WTC11 (cell line): ENCODE measurements at regions not wholly inside any gene's neighbourhood (a gene's known extent, or its start where the extent isn't known, plus 50 kb on each side); places are given as distances from the start of the nearest gene placed in this dataset.
"Not testable (repeated sequence)": the region's sequence is repeated elsewhere in the genome, so short reads cannot be mapped to it uniquely, and the experiment has no call there.

Source experiments
- ESRRA ChIP-seq: sonication (generic); formaldehyde crosslinking; IDR thresholded peaks from 2 replicates; pipeline ENCODE4 v1.8.1; 2022; ENCODE audit warnings: mild to moderate bottlenecking, missing genetic modification reagents, borderline replicate concordance
- GABPB1 ChIP-seq: sonication (generic); formaldehyde crosslinking; IDR thresholded peaks from 2 replicates; pipeline ENCODE4 v1.8.1; 2023; ENCODE audit warnings: mild to moderate bottlenecking, missing genetic modification reagents
- TEAD4 ChIP-seq: sonication (generic); formaldehyde crosslinking; IDR thresholded peaks from 2 replicates; pipeline ENCODE4 v1.8.0; 2022; ENCODE audit warnings: mild to moderate bottlenecking, missing genetic modification reagents
- TF ChIP-seq, protein P1 (sequence below): fragments of 200-600 bp; IDR thresholded peaks from 2 replicates; pipeline ENCODE4 v1.8.0; 2022; ENCODE audit warnings: antibody characterized with exemption
- TF ChIP-seq, protein P2 (sequence below): sonication (generic); formaldehyde crosslinking; IDR thresholded peaks from 2 replicates; pipeline ENCODE4 v1.8.1; 2022; ENCODE audit warnings: missing genetic modification reagents, borderline replicate concordance
- TF ChIP-seq, protein P3 (sequence below): sonication (generic); formaldehyde crosslinking; IDR thresholded peaks from 2 replicates; pipeline ENCODE4 v1.8.0; 2022; ENCODE audit warnings: missing genetic modification reagents
- TF ChIP-seq, protein P4 (sequence below): sonication (generic); formaldehyde crosslinking; IDR thresholded peaks from 2 replicates; pipeline ENCODE4 v1.8.1; 2023; ENCODE audit warnings: mild to moderate bottlenecking, missing genetic modification reagents, moderate library complexity
- TF ChIP-seq, protein P5 (sequence below): sonication (generic); formaldehyde crosslinking; IDR thresholded peaks from 2 replicates; pipeline ENCODE4 v1.8.0; 2022; ENCODE audit warnings: mild to moderate bottlenecking, missing genetic modification reagents
- TF ChIP-seq, protein P6 (sequence below): fragments of 250-450 bp; sonication (Bioruptor Pico); IDR thresholded peaks from 2 replicates; pipeline ENCODE4 v1.9.0; 2021; ENCODE audit warnings: mild to moderate bottlenecking

DNA sequence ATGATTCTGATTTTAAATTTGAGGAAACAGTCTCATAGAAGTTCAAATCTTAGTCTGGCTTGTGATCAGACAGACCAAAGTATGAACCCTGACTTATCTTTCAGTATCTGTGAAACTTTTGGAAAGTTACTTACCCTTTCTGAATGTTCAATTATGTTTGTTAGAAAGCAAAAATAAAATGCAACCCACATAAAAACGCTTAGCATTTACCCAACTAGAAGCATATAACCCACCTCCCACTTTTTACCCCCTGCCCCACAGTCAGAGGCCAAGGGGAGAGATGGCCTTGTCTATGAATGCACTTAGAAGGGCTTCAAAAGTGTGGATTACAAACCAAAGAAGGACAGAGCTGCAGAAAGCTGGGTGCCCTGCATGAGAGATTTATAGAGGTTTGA is 248.2 kb downstream of the SPATA31A6 start:
- TF ChIP-seq, protein P1, sequence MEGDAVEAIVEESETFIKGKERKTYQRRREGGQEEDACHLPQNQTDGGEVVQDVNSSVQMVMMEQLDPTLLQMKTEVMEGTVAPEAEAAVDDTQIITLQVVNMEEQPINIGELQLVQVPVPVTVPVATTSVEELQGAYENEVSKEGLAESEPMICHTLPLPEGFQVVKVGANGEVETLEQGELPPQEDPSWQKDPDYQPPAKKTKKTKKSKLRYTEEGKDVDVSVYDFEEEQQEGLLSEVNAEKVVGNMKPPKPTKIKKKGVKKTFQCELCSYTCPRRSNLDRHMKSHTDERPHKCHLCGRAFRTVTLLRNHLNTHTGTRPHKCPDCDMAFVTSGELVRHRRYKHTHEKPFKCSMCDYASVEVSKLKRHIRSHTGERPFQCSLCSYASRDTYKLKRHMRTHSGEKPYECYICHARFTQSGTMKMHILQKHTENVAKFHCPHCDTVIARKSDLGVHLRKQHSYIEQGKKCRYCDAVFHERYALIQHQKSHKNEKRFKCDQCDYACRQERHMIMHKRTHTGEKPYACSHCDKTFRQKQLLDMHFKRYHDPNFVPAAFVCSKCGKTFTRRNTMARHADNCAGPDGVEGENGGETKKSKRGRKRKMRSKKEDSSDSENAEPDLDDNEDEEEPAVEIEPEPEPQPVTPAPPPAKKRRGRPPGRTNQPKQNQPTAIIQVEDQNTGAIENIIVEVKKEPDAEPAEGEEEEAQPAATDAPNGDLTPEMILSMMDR: not testable (repeated sequence)
- TF ChIP-seq, protein P2, sequence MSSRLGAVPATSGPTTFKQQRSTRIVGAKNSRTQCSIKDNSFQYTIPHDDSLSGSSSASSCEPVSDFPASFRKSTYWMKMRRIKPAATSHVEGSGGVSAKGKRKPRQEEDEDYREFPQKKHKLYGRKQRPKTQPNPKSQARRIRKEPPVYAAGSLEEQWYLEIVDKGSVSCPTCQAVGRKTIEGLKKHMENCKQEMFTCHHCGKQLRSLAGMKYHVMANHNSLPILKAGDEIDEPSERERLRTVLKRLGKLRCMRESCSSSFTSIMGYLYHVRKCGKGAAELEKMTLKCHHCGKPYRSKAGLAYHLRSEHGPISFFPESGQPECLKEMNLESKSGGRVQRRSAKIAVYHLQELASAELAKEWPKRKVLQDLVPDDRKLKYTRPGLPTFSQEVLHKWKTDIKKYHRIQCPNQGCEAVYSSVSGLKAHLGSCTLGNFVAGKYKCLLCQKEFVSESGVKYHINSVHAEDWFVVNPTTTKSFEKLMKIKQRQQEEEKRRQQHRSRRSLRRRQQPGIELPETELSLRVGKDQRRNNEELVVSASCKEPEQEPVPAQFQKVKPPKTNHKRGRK (CRISPR knock-in tag): not testable (repeated sequence)
- TF ChIP-seq, protein P3, sequence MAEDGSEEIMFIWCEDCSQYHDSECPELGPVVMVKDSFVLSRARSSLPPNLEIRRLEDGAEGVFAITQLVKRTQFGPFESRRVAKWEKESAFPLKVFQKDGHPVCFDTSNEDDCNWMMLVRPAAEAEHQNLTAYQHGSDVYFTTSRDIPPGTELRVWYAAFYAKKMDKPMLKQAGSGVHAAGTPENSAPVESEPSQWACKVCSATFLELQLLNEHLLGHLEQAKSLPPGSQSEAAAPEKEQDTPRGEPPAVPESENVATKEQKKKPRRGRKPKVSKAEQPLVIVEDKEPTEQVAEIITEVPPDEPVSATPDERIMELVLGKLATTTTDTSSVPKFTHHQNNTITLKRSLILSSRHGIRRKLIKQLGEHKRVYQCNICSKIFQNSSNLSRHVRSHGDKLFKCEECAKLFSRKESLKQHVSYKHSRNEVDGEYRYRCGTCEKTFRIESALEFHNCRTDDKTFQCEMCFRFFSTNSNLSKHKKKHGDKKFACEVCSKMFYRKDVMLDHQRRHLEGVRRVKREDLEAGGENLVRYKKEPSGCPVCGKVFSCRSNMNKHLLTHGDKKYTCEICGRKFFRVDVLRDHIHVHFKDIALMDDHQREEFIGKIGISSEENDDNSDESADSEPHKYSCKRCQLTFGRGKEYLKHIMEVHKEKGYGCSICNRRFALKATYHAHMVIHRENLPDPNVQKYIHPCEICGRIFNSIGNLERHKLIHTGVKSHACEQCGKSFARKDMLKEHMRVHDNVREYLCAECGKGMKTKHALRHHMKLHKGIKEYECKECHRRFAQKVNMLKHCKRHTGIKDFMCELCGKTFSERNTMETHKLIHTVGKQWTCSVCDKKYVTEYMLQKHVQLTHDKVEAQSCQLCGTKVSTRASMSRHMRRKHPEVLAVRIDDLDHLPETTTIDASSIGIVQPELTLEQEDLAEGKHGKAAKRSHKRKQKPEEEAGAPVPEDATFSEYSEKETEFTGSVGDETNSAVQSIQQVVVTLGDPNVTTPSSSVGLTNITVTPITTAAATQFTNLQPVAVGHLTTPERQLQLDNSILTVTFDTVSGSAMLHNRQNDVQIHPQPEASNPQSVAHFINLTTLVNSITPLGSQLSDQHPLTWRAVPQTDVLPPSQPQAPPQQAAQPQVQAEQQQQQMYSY: not testable (repeated sequence)
- not testable (repeated sequence) for TF ChIP-seq GABPB1; TEAD4 (CRISPR knock-in tag); ESRRA (CRISPR knock-in tag)
- TF ChIP-seq, protein P4, sequence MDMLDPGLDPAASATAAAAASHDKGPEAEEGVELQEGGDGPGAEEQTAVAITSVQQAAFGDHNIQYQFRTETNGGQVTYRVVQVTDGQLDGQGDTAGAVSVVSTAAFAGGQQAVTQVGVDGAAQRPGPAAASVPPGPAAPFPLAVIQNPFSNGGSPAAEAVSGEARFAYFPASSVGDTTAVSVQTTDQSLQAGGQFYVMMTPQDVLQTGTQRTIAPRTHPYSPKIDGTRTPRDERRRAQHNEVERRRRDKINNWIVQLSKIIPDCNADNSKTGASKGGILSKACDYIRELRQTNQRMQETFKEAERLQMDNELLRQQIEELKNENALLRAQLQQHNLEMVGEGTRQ (CRISPR knock-in tag): not testable (repeated sequence)
- TF ChIP-seq, protein P5, sequence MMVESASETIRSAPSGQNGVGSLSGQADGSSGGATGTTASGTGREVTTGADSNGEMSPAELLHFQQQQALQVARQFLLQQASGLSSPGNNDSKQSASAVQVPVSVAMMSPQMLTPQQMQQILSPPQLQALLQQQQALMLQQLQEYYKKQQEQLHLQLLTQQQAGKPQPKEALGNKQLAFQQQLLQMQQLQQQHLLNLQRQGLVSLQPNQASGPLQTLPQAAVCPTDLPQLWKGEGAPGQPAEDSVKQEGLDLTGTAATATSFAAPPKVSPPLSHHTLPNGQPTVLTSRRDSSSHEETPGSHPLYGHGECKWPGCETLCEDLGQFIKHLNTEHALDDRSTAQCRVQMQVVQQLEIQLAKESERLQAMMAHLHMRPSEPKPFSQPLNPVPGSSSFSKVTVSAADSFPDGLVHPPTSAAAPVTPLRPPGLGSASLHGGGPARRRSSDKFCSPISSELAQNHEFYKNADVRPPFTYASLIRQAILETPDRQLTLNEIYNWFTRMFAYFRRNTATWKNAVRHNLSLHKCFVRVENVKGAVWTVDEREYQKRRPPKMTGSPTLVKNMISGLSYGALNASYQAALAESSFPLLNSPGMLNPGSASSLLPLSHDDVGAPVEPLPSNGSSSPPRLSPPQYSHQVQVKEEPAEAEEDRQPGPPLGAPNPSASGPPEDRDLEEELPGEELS (CRISPR knock-in tag): not testable (repeated sequence)
- TF ChIP-seq, protein P6, sequence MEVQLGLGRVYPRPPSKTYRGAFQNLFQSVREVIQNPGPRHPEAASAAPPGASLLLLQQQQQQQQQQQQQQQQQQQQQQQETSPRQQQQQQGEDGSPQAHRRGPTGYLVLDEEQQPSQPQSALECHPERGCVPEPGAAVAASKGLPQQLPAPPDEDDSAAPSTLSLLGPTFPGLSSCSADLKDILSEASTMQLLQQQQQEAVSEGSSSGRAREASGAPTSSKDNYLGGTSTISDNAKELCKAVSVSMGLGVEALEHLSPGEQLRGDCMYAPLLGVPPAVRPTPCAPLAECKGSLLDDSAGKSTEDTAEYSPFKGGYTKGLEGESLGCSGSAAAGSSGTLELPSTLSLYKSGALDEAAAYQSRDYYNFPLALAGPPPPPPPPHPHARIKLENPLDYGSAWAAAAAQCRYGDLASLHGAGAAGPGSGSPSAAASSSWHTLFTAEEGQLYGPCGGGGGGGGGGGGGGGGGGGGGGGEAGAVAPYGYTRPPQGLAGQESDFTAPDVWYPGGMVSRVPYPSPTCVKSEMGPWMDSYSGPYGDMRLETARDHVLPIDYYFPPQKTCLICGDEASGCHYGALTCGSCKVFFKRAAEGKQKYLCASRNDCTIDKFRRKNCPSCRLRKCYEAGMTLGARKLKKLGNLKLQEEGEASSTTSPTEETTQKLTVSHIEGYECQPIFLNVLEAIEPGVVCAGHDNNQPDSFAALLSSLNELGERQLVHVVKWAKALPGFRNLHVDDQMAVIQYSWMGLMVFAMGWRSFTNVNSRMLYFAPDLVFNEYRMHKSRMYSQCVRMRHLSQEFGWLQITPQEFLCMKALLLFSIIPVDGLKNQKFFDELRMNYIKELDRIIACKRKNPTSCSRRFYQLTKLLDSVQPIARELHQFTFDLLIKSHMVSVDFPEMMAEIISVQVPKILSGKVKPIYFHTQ: not testable (repeated sequence)
